Colonic mucosa (tissue), 4 donors: ENCODE measurements at regions not wholly inside any gene's neighbourhood (a gene's known extent, or its start where the extent isn't known, plus 50 kb on each side); places are given as distances from the start of the nearest gene placed in this dataset.

Experiments
- DNase-seq: peaks from one replicate; pipeline ENCODE4 v3.0.0-alpha.2; 2020
- H3K27ac ChIP-seq: fragments of 200-600 bp; one replicate; pipeline ENCODE4 v1.8.0; 2021
- H3K27me3 ChIP-seq: fragments of 200-600 bp; one replicate; pipeline ENCODE4 v1.8.0; 2021
- H3K36me3 ChIP-seq: fragments of 200-600 bp; one replicate; pipeline ENCODE4 v1.8.0; 2021
- H3K4me1 ChIP-seq: fragments of 200-600 bp; one replicate; pipeline ENCODE4 v1.8.0; 2021; ENCODE audit warnings: mild to moderate bottlenecking
- H3K4me3 ChIP-seq: fragments of 200-600 bp; one replicate; pipeline ENCODE4 v1.8.0; 2021
- H3K9ac ChIP-seq, 2 donors: one replicate each; pipeline ENCODE4 v1.7.0; 2013; ENCODE audit warnings: control low read depth in 2 of 2, low read depth in 2 of 2, low read length in 2 of 2
- H3K9me3 ChIP-seq: fragments of 200-600 bp; one replicate; pipeline ENCODE4 v1.8.0; 2021
- CTCF ChIP-seq: fragments of 200-600 bp; IDR thresholded peaks from one replicate; pipeline ENCODE4 v1.8.0; 2022; ENCODE audit warnings: antibody characterized with exemption, mild to moderate bottlenecking
- intact Hi-C: fragments of 100-400 bp; cut with DNase I; formaldehyde crosslinking; loops from one replicate; pipeline ENCODE4 v1.14.1; 2022
- donor health status: healthy.
- donor health status: DM: no; HTN: no; CAD: no.
- donor health status: DM: no; HTN: no; CAD: no.

DNA sequence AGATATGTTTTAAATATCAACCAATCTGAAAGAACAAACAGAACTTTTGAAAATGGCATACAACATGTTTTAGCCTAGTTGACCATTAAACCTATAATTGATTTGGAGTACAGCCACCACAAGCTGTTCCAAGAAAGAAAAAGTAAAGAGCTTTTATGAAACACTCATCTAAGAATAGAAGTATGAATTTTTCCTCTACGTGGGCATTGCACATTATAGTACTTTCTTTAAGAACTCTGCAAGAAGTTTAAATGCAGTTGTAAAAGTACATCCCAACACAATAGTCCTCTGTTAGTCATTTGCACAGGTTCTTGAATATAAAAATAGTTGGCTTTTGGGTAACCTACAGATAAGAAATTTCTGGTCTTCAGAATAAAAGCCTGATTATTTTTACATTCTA, 933.6 kb upstream of the ADGRL3 start:
- no peaks in the 10 kb centered on the region for H3K9me3 ChIP-seq
- H3K36me3 ChIP-seq, result no peaks in the 10 kb centered on the region
- H3K27me3 ChIP-seq, result no peaks in the 10 kb centered on the region
- H3K4me3 ChIP-seq, result no peak overlapping the region
- H3K4me1 ChIP-seq, result no peaks in the 10 kb centered on the region
- no peak for DNase-seq
- no peak overlapping the region for H3K27ac ChIP-seq
- H3K9ac ChIP-seq, result no peak overlapping the region
- TF ChIP-seq CTCF, result no peak
- intact Hi-C loops, result no loop called here

DNA sequence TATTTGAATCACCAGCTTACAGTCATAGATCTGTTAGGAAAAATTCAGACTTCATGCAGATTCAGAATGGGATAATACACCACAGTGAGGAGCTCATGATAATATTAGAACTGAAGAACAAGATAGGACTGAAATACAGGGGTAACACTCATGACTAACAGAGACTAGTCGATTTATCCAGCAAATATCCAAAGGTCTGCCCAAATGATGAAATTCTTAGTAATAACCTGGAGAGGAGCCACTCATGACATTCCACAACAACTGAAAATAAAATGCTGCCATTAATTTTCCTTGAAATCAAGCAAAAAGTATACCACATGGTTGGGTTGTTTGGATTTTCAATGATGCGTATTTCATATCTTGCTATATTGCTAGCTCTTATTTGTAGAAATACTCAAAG, 903.7 kb upstream of the ADGRL3 start:
- intact Hi-C loops, result no loop called here
- Histone ChIP-seq H3K36me3 (no peaks in the 10 kb centered on the region), H3K4me3 (no peak overlapping the region), H3K9ac (no peak overlapping the region), H3K9me3 (no peaks in the 10 kb centered on the region), H3K27me3 (no peaks in the 10 kb centered on the region), H3K4me1 (no peaks in the 10 kb centered on the region), H3K27ac (no peak overlapping the region)
- no peak for DNase-seq
- TF ChIP-seq CTCF, result no peak

DNA sequence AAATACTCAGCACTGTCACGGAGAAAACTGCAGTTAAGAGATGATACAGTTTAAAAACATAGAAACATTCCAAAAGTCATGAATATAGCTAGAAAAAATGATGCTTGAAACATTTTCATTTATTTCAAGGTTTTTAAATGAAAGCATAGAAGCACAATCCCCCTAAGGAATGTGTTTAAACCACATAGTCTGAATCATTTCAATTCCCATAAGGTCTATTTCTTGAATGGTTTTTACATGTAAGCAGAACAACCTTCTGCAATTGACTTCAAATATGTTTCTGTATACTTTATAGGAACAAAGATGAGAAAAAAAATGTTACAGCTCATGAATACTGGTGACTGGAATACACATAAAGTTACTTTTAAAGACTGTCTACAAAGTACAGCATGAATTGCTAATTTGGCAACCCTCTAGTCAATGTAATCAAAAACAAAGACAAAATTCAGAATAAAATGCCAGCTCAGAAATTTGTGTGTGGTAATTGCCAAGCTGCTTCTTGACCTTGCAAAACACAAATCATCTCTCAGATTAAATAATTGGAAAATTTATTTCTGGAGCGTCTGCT, 886.4 kb upstream of the ADGRL3 start:
- Histone ChIP-seq H3K36me3 (no peaks in the 10 kb centered on the region), H3K9ac (no peak overlapping the region), H3K27ac (no peak overlapping the region), H3K4me3 (no peak overlapping the region), H3K4me1 (no peaks in the 10 kb centered on the region), H3K9me3 (no peaks in the 10 kb centered on the region), H3K27me3 (no peaks in the 10 kb centered on the region)
- no peak for TF ChIP-seq CTCF
- DNase-seq, result no peak
- intact Hi-C loops, result no loop called here

DNA sequence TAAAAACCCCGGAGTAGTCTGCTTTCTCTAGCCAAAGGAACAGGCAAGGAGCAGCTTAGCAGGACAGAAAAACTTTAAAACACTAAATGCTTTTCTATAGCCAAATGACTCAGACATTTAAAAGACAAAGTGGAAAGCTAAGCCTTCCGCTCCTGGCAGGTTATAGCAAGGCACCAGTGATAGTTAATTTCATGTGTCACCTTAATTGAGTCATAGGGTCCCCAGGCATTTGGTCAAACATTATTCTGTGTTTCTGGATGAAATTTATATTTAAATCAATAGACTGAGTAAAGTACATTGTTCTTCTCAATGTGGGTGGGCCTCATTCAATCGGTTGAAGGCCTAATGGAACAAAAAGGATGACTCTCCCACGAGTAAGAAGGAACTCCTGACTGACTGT, 885.7 kb upstream of the ADGRL3 start:
- no peaks in the 10 kb centered on the region for H3K9me3 ChIP-seq
- no peak overlapping the region for H3K9ac ChIP-seq
- no peak for TF ChIP-seq CTCF
- intact Hi-C loops, result no loop called here
- H3K27me3 ChIP-seq, result no peaks in the 10 kb centered on the region
- H3K4me1 ChIP-seq, result no peaks in the 10 kb centered on the region
- no peak overlapping the region for H3K4me3 ChIP-seq
- H3K36me3 ChIP-seq, result no peaks in the 10 kb centered on the region
- no peak overlapping the region for H3K27ac ChIP-seq
- DNase-seq, result no peak

DNA sequence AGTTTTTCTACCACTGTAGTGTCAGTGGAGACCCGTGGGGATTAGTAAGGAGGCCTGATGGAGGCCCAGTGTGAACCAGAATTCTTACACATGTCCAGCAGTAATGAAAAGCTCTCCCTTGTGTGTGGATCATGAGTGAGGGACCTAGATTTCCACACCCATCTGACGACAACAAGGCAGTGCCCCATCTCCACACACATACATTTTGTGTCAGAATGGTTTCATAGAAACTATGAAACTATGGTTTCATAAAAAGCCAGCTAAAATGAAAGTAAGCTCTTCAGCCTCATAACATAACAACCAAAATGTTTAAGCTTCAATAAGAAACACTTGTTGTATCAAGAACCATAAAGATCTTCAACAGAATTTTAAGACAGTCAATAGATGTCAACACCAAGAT, 884.5 kb upstream of the ADGRL3 start:
- no peak overlapping the region for H3K9ac ChIP-seq
- intact Hi-C loops, result no loop called here

More for the DNA sequence above, 884.5 kb upstream of the ADGRL3 start:
- no peaks in the 10 kb centered on the region for H3K36me3 ChIP-seq
- H3K9me3 ChIP-seq, result no peaks in the 10 kb centered on the region
- H3K27ac ChIP-seq, result no peak overlapping the region
- DNase-seq, result no peak
- no peak for TF ChIP-seq CTCF
- no peaks in the 10 kb centered on the region for H3K27me3 ChIP-seq
- H3K4me3 ChIP-seq, result no peak overlapping the region
- H3K4me1 ChIP-seq, result no peaks in the 10 kb centered on the region
